ENCODE measurements at regions not wholly inside any gene's neighbourhood (a gene's known extent, or its start where the extent isn't known, plus 50 kb on each side); places are given as distances from the start of the nearest gene placed in this dataset.

- intact Hi-C loops (cut with DNase I; ENCODE audit: low total_unique reads): loop anchor here (10.0 kb wide), 1 partner anchor 1482 kb away; no protein-coding TSS in a partner anchor
- Histone ChIP-seq H3K9me3 (no peaks in the 10 kb centered on the region), H3K36me3 (no peaks in the 10 kb centered on the region), H3K27me3 (no peaks in the 10 kb centered on the region), H3K4me3 (no peak overlapping the region), H3K4me1 (no peaks in the 10 kb centered on the region), H3K27ac (no peak overlapping the region)
- DNase-seq (ENCODE audit: low spot score in 2 of 2): no peak
- no peak for TF ChIP-seq POLR2AphosphoS5 (IDR thresholded peaks at IDR 0.05)
- no peak for TF ChIP-seq CTCF (IDR thresholded peaks at IDR 0.05)
- TF ChIP-seq POLR2A (IDR thresholded peaks at IDR 0.05): no peak
Measured at GRCh38 chr17:55903028-55903690, 152.3 kb downstream of the PCTP start.

GRCh38 chr17:55909776-55910175, 158.9 kb downstream of the PCTP start:
- Histone ChIP-seq H3K27ac (no peak overlapping the region), H3K4me3 (no peak overlapping the region), H3K9me3 (no peaks in the 10 kb centered on the region), H3K27me3 (no peaks in the 10 kb centered on the region), H3K36me3 (no peaks in the 10 kb centered on the region), H3K4me1 (no peaks in the 10 kb centered on the region)
- no peak for DNase-seq (ENCODE audit: low spot score in 2 of 2)
- intact Hi-C loops (cut with DNase I; ENCODE audit: low total_unique reads): loop anchor here (10.0 kb wide), 1 partner anchor 1475 kb away; no protein-coding TSS in a partner anchor
- TF ChIP-seq POLR2AphosphoS5 (IDR thresholded peaks at IDR 0.05): no peak
- TF ChIP-seq POLR2A (IDR thresholded peaks at IDR 0.05): no peak
- TF ChIP-seq CTCF (IDR thresholded peaks at IDR 0.05): no peak

- H3K36me3 ChIP-seq: no peaks in the 10 kb centered on the region
- H3K4me3 ChIP-seq: no peak overlapping the region
- no peak for TF ChIP-seq POLR2AphosphoS5 (IDR thresholded peaks at IDR 0.05)
- TF ChIP-seq POLR2A (IDR thresholded peaks at IDR 0.05): no peak
- no peak for TF ChIP-seq CTCF (IDR thresholded peaks at IDR 0.05)
- no peaks in the 10 kb centered on the region for H3K27me3 ChIP-seq
- no peak overlapping the region for H3K27ac ChIP-seq
- intact Hi-C loops (cut with DNase I; ENCODE audit: low total_unique reads): no loop called here
- DNase-seq (ENCODE audit: low spot score in 2 of 2): no peak
- no peaks in the 10 kb centered on the region for H3K9me3 ChIP-seq
- H3K4me1 ChIP-seq: no peaks in the 10 kb centered on the region
Measured at GRCh38 chr17:55911186-55911585, 160.3 kb downstream of the PCTP start.

GRCh38 chr17:55925440-55925839, 174.6 kb downstream of the PCTP start:
- Histone ChIP-seq H3K27me3 (no peaks in the 10 kb centered on the region), H3K4me1 (no peaks in the 10 kb centered on the region), H3K4me3 (no peak overlapping the region), H3K36me3 (no peaks in the 10 kb centered on the region), H3K9me3 (peaks cover 0 to 7% of the 10 kb centered on the region in 2 donors), H3K27ac (no peak overlapping the region)
- DNase-seq (ENCODE audit: low spot score in 2 of 2): no peak
- TF ChIP-seq POLR2AphosphoS5 (IDR thresholded peaks at IDR 0.05) (no peak), CTCF (IDR thresholded peaks at IDR 0.05) (no peak), POLR2A (IDR thresholded peaks at IDR 0.05) (no peak)
- intact Hi-C loops (cut with DNase I; ENCODE audit: low total_unique reads): loop anchor here (10.0 kb wide), 1 partner anchor 1951 kb away; no protein-coding TSS in a partner anchor

- TF ChIP-seq POLR2AphosphoS5 (IDR thresholded peaks at IDR 0.05): no peak
- no peak for TF ChIP-seq POLR2A (IDR thresholded peaks at IDR 0.05)
- TF ChIP-seq CTCF (IDR thresholded peaks at IDR 0.05): no peak
- H3K27ac ChIP-seq: no peak overlapping the region
- intact Hi-C loops (cut with DNase I; ENCODE audit: low total_unique reads): loop anchor here (10.0 kb wide), 1 partner anchor 1952 kb away; no protein-coding TSS in a partner anchor
Measured at GRCh38 chr17:55926276-55926990, 175.6 kb downstream of the PCTP start.

More at GRCh38 chr17:55926276-55926990, 175.6 kb downstream of the PCTP start:
- Histone ChIP-seq H3K9me3 (peaks cover 0 to 7% of the 10 kb centered on the region in 2 donors), H3K27me3 (no peaks in the 10 kb centered on the region), H3K36me3 (no peaks in the 10 kb centered on the region), H3K4me3 (no peak overlapping the region), H3K4me1 (no peaks in the 10 kb centered on the region)
- DNase-seq (ENCODE audit: low spot score in 2 of 2): no peak

All from breast epithelium (tissue), 4 donors.